SW 1271 (cell line): ENCODE measurements at regions not wholly inside any gene's neighbourhood (a gene's known extent, or its start where the extent isn't known, plus 50 kb on each side); places are given as distances from the start of the nearest gene placed in this dataset.

Experiments
- DNase-seq, 2 experiments: peaks; one replicate each; lab custom pipeline; 2025; lab: John Stamatoyannopoulos, UW

- no peak for DNase-seq
Observed at GRCh38 chr12:114253976-114254778, 151.8 kb downstream of the TBX5 start.

- no peak for DNase-seq
Observed at GRCh38 chr12:114248527-114248926, 157.4 kb downstream of the TBX5 start.

GRCh38 chr12:114245555-114245954, 160.4 kb downstream of the TBX5 start:
- DNase-seq: no peak

- DNase-seq: no peak
Observed at GRCh38 chr12:114241973-114242434, 163.9 kb downstream of the TBX5 start.

- no peak for DNase-seq
Observed at GRCh38 chr12:114240288-114240687, 165.7 kb downstream of the TBX5 start.

GRCh38 chr12:114238808-114239207, 167.1 kb downstream of the TBX5 start:
- DNase-seq: no peak

DNA sequence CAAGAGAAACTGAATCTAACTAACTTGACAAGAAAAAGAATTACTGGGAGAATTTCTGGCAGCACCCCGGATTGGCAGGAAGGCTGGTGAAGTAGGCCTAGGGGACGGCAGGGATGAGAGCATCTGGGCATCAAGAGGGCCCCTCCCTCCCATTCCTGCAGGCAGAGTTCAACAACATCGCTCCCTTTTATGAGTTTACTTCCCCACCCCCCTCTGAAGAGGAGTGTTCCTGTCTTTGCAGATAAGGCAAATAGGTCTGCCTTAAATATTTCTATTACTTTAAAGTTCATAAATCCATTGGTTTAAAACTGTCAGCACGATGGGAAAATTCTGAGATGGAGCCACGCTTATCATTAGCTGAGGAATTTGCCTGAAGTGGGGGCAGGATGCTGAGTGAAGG, 168.7 kb downstream of the TBX5 start:
- DNase-seq: no peak

- no peak for DNase-seq
Observed at GRCh38 chr12:114232187-114232586, 173.8 kb downstream of the TBX5 start.

DNA sequence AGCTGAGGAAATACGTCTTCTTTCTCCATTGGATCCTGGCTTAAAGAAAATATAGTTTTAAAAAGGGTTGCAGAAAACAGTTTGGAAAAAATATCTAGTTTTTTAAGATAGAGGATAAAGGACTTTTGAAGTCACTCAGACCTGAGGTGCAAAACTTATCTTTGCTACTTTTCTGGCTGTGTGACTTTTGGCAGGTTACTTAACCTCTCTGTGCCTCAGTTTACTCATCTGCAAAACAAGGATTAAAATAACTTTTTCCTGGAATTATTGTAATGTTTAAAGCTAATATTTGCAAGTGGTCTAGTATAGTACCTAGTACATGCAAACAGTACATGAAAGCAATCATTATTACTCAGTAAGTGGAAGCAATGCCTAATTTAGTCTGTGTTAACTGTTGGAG, 176.8 kb downstream of the TBX5 start:
- DNase-seq: no peak

DNA sequence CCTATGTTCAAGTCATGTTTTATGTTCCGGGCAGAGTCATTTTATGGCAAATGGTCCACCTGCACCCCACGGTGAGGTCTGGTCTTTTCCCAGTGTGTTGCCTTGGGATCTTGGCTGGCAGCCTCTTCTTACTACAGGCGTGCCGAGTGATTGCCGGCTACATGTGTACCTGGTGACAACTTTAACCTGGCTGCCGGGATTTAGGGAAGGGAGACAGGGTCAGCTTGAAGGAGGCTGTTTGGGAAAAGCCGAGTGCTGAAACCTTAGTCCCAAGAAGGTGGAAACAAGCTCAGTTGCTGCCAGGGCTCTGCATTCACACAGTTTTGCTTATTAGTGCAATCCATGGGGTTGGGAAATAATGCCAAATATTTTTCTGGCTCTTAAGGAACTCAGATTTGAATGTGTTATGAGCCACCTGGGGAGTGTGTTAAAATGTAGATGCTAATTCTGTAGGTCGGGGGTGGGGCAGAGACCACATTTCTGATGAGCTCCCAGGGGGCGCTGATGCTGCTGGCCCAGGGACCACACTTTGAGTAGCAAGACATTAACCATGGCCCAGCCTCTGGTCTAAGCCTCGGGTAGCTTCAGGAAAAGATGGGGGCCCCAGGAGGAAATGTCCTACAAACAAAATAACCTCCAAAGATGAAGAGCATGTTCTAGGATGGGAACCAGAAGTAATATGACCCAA, 179.6 kb downstream of the TBX5 start:
- DNase-seq: no peak

DNA sequence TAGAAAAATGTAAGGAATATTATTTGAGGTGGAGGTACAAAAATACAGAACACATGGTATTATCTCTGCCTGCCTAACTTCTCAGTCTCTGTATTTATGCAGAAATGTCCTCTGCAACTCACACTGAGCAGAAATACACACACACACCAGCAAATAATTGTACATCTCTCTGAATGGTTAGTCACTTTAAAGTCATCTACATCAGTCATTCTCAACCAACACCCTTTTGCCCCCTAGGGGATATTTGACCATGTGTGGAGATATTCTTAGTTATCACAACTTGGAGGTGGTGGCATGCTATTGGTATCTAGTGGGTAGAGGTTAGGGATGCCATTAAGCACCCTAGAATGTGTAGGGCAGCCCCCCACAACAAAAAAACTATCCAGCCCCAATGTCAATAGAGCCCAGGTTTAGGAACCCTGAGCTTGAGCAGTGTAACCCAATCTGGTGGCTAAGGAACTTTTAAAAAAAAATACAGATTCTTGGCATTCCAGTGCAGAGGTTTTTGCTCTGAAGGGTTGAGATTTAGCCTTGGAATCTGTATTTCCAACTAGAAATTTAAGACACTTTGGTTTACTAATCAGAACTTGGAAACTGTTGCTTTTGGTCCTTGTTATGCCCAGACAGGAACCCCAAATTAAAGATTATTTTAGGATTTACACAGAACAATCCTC, 183.8 kb downstream of the TBX5 start:
- DNase-seq: peak in 1 of 2 experiments; percentile 7

DNA sequence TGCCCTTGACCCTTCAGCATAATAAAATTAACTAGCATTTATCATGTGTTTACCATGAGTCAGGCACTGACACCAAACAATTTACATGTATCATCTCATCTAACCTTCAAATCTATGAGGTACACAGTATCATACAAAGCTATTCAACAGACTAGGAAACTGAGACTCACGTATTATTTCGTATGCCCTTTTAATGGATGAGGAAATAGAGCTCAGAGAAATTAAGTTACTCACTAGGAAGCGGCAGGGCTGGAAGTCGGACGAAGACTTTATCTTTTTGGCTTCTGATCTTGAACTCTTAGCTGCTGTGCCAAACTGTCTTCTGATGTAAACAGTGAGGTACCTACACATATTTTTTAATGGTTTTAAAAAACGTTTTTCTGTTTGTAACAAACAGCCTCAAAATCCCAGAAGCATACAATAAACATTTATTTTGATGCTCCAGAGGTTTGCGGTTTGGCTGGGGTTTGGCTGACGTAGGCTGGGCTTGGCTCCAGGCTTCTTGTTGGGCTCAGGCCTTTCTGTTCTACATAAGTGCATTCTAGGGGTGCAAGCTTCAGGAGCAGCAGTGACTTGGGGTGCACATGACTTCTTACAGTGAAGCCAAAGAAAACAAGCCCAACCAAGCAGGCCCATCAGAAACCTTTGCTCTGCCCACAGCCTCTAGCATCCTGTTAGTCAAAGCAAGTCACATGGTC, 184.7 kb downstream of the TBX5 start:
- DNase-seq: no peak

DNA sequence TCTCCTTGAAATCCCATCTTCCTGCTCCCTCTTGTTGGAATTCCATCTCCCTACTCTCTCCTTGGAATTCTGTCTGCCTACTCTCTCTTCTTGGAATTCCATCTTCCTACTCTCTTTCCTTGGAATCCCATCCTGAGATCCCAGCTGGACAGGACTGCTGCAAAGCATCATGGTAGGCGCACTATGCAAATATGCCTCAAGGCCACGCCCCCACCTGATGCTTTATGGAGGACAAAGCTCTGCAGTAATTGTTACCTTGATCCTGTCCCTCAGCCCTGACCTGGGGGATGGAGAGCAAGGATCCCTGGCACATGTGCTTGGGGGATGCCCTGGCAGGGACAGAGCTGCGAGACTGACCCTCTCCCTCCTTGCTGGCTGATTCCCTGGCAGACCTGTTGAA, 185.6 kb downstream of the TBX5 start:
- no peak for DNase-seq

GRCh38 chr12:114218136-114218535, 187.8 kb downstream of the TBX5 start:
- DNase-seq: no peak

- no peak for DNase-seq
Observed at GRCh38 chr12:114215746-114216145, 190.2 kb downstream of the TBX5 start.

- peak in 1 of 2 experiments; percentile 12 for DNase-seq
Observed at GRCh38 chr12:114213055-114213581, 192.8 kb downstream of the TBX5 start.

GRCh38 chr12:114209861-114210260, 196.1 kb downstream of the TBX5 start:
- DNase-seq: no peak

- DNase-seq: no peak
Observed at GRCh38 chr12:114206525-114206924, 199.4 kb downstream of the TBX5 start.

DNA sequence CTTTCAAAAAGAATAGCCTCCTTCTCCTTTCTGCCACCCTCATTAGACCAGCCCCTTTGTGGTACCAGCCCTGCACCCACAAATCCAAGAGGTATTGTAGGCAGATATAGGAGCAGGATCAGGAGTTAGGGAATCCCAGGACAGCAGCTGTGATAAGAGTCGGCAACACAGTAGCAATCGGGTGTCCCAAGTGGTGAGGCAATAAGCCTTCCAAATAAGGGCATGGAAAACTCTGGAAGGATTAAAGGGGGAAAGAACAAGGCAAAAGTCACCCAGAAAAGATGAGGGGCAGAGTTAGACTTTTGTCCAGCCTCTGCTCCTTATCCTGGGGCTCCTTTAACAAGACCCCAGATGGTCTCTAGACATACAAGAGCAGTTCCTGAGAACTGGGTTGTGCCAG, 204.2 kb downstream of the TBX5 start:
- no peak for DNase-seq

DNA sequence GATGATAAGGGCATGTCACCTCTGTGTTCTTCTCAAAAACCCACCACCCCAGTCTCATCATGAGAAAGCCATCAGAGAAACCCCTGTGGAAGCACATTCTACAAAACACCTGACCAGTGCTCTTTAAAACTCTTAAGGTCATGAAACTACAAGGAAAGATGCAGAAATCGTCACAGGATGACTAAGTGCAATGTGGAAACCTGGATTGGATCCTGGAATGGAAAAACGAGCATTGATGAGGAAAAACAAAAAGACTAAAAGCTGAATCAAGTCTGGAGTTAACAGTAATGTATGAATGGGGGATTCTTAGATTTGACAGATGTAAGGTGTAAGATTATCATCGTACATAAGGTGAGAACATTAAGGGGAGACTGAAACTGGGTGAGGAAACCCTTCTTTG, 211.0 kb downstream of the TBX5 start:
- no peak for DNase-seq

GRCh38 chr12:114194066-114194465, 211.9 kb downstream of the TBX5 start:
- DNase-seq: no peak

DNA sequence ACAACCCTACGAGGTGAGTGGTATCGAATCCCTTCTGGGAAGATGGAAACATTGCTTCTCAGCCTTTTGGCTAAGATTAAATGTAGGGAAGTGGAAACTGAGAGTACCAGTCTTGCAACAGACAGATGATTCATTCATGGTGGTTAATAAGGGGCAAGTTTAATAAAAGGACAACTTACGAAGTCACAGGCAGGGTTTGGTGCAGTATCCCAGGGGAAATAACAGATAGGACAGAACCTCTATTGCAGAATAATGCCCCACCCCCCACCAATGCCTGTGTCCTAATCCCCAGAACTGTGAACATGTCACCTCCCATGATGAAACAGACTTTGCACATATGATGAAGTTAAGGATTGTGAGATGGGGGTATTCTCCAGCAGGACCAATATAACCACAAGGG, 212.5 kb downstream of the TBX5 start:
- DNase-seq: no peak
